ENCODE measurements at regions not wholly inside any gene's neighbourhood (a gene's known extent, or its start where the extent isn't known, plus 50 kb on each side); places are given as distances from the start of the nearest gene placed in this dataset.
A peak's percentile ranks its signal among the peaks of the same experiment; 100 is the strongest.

- Mint-ChIP-seq H3K27ac (no peak overlapping the region), H3K9me3 (no peaks in the 10 kb centered on the region), H3K4me3 (no peak overlapping the region), H3K36me3 (ENCODE audit: low read depth) (no peaks in the 10 kb centered on the region), H3K27me3 (ENCODE audit: insufficient read depth) (no peaks in the 10 kb centered on the region), H3K4me1 (ENCODE audit: low read depth) (peaks cover 24% of the 10 kb centered on the region)
- TF ChIP-seq, protein P1, sequence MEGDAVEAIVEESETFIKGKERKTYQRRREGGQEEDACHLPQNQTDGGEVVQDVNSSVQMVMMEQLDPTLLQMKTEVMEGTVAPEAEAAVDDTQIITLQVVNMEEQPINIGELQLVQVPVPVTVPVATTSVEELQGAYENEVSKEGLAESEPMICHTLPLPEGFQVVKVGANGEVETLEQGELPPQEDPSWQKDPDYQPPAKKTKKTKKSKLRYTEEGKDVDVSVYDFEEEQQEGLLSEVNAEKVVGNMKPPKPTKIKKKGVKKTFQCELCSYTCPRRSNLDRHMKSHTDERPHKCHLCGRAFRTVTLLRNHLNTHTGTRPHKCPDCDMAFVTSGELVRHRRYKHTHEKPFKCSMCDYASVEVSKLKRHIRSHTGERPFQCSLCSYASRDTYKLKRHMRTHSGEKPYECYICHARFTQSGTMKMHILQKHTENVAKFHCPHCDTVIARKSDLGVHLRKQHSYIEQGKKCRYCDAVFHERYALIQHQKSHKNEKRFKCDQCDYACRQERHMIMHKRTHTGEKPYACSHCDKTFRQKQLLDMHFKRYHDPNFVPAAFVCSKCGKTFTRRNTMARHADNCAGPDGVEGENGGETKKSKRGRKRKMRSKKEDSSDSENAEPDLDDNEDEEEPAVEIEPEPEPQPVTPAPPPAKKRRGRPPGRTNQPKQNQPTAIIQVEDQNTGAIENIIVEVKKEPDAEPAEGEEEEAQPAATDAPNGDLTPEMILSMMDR (IDR thresholded peaks at IDR 0.05): no peak
- no peak for DNase-seq
Measured at GRCh38 chr18:67818432-67818831, 301.9 kb upstream of the DSEL start.

- Mint-ChIP-seq H3K36me3 (ENCODE audit: low read depth) (no peaks in the 10 kb centered on the region), H3K27ac (no peak overlapping the region), H3K27me3 (ENCODE audit: insufficient read depth) (no peaks in the 10 kb centered on the region), H3K4me1 (ENCODE audit: low read depth) (peaks cover 13% of the 10 kb centered on the region), H3K4me3 (no peak overlapping the region), H3K9me3 (no peaks in the 10 kb centered on the region)
- TF ChIP-seq, protein P1 (IDR thresholded peaks at IDR 0.05): no peak
- DNase-seq: no peak
Measured at GRCh38 chr18:67815280-67815679, 298.8 kb upstream of the DSEL start.

- no peaks in the 10 kb centered on the region for H3K27me3 Mint-ChIP-seq (ENCODE audit: insufficient read depth)
- DNase-seq: no peak
- no peaks in the 10 kb centered on the region for H3K9me3 Mint-ChIP-seq
- no peaks in the 10 kb centered on the region for H3K36me3 Mint-ChIP-seq (ENCODE audit: low read depth)
- TF ChIP-seq, protein P1 (IDR thresholded peaks at IDR 0.05): no peak
- H3K27ac Mint-ChIP-seq: no peak overlapping the region
- no peaks in the 10 kb centered on the region for H3K4me1 Mint-ChIP-seq (ENCODE audit: low read depth)
- H3K4me3 Mint-ChIP-seq: no peak overlapping the region
Measured at GRCh38 chr18:67813380-67814028, 297.0 kb upstream of the DSEL start.

- Mint-ChIP-seq H3K4me3 (no peak overlapping the region), H3K36me3 (ENCODE audit: low read depth) (no peaks in the 10 kb centered on the region), H3K4me1 (ENCODE audit: low read depth) (no peaks in the 10 kb centered on the region), H3K9me3 (no peaks in the 10 kb centered on the region), H3K27me3 (ENCODE audit: insufficient read depth) (no peaks in the 10 kb centered on the region), H3K27ac (no peak overlapping the region)
- TF ChIP-seq, protein P1 (IDR thresholded peaks at IDR 0.05): no peak
- DNase-seq: no peak
Measured at GRCh38 chr18:67805261-67805660, 288.7 kb upstream of the DSEL start.

GRCh38 chr18:67794521-67794920 is 278.0 kb upstream of the DSEL start:
- peak; percentile 37 for DNase-seq
- Mint-ChIP-seq H3K4me3 (no peak overlapping the region), H3K4me1 (ENCODE audit: low read depth) (peaks cover 9% of the 10 kb centered on the region), H3K27ac (no peak overlapping the region), H3K9me3 (no peaks in the 10 kb centered on the region), H3K36me3 (ENCODE audit: low read depth) (peaks cover 11% of the 10 kb centered on the region; the same call in 1 of the 2 replicates), H3K27me3 (ENCODE audit: insufficient read depth) (no peaks in the 10 kb centered on the region)
- TF ChIP-seq, protein P1 (IDR thresholded peaks at IDR 0.05): no peak

Data from HFFc6 (cell line).